NCI-H2171 (cell line): ENCODE measurements at regions not wholly inside any gene's neighbourhood (a gene's known extent, or its start where the extent isn't known, plus 50 kb on each side); places are given as distances from the start of the nearest gene placed in this dataset.
"Not testable (repeated sequence)": the region's sequence is repeated elsewhere in the genome, so short reads cannot be mapped to it uniquely, and the experiment has no call there.

ENCODE experiments used
- DNase-seq: peaks from one replicate; lab custom pipeline; 2025; lab: John Stamatoyannopoulos, UW

DNA sequence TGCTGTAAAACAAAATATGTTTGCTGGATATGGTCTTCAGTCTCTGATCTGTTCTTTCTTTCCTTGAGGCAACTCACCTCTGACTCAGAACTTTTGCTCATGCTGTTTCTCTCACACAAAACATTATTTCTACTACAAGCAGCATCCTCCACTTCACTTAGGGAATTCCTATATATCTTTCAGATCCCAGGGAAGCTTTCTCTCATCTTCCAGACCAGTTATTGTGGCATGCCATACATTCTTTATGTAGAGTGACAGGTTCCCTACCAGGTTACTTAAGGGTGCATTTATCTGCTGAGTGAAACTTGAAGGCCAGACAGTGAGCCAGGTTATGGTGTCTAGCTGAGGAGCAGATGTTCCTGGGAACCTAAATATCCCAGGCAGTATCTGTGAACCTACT lies 1226.0 kb downstream of the CDH8 start:
- no peak for DNase-seq

DNA sequence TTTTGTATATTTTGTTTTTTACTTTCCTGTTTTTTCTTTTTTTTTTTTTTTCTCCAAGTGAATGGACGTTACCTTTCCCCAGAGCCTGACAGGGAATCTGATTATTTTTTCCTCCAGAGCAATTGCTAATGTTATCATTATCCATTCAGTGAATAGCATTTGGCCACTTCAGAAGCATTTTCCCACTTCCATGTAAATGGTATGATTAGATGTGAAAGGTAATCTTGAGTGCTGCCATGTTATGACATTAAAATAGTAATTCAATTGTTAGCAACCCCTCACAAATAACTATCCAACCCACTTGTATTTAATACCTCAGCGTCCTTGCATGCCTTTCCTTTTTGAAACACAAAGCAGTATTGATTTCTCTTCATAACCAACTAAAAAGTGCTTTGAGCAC lies 1243.8 kb downstream of the CDH8 start:
- no peak for DNase-seq

DNA sequence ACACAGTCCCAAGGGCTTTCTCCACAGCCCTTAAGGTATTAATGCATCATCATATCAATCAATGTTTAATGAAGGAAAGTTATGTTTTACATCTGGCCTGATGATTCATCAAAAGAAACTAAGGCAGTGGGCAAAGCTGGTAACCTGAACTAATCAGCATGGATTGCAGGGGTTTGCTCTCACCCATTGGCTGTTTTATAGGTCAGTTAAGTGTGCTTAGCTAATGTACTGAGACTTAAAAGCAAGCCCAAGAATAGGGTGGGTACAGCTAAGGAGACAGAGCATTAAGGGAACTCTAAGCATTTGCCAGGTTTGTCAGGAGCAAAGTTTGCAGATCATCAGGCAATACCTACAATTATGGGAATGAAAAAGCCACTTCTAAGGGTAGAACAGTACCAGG lies 1247.6 kb downstream of the CDH8 start:
- no peak for DNase-seq

DNA sequence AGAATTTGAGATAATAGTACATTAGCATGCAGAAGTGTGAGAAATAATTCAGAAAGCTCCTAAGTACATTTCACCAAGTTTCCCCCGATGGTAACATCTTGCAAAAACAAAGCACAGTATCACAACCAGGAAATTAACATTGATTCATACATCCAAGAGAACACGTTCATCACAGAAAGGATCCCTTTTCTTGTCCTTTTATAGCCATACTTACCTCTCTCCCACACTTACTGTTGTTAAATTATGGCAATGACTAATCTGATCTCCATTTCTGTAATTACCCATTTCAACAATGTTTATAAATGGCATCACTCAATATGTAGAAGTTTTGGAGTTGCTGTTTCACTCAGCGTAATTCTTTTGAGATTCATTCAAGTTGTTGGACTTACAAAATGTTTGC lies 1260.0 kb downstream of the CDH8 start:
- DNase-seq: no peak

DNA sequence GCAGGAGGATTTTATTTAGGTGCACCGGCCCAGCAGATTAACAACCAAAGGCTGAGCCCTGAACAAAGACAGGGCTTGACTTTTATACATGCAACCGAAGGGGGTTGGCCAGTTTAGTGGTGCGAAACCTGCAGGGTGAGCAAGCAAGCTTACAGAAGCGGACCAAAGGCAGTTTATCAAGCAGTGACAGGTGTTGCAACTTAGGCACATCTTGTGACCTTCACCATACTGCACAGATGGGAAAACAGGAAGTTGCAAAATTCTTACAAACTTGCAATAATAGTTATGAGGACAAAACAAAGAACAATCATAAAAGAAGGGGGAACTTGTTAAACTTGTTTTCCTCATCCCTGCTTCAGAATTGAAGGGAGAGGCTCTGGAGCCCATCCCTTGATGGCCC lies 1265.1 kb downstream of the CDH8 start:
- DNase-seq: no peak

DNA sequence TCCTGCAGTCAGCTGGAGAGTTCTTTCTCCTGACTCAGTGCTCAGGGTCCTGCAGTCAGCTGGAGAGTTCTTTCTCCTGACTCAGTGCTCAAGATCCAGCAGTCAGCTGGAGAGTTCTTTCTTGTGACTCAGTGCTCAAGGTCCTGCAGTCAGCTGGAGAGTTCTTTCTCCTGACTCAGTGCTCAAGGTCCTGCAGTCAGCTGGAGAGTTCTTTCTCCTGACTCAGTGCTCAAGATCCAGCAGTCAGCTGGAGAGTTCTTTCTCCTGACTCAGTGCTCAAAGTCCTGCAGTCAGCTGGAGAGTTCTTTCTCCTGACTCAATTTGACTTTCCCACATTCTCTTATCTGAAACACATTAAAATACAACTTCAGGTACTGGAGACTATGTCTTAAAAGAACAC lies 1265.9 kb downstream of the CDH8 start:
- not testable (repeated sequence) for DNase-seq

DNA sequence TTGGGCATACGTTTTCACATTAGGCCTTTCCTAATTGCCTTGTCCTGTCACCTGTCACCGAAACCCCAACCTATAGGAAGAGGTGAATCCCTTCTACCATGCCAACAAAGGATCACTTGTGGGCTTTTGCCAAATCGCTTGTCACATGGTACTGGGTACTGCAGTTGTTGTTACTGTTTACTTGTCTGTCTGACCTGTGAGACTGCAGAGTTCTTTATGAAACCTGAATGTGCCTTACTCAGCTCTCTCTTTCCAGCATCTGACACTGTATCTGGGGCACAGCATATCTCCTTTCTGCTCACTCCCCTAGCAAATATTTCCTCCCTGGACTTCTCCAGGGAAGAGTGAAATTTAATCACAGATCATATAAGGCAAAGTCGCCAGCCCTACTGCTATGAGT lies 1272.4 kb downstream of the CDH8 start:
- no peak for DNase-seq

DNA sequence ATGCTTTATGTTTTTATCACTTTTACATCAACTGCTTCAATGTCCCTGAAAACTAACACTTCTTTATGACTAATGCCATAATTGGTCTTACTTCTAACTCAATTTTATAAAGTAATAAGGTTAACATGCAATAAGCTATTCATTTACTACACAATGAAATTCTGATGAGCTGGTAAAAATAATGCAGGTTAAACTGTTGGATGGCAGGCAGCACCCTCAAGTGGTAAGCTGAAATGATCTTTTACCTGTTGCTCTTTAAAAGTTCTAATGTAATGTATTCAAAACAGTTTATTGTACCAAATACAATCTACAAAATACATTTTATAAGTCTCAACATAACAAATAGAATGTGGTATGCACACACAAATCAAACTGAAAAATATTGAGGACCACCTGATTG lies 1280.3 kb downstream of the CDH8 start:
- DNase-seq: no peak

DNA sequence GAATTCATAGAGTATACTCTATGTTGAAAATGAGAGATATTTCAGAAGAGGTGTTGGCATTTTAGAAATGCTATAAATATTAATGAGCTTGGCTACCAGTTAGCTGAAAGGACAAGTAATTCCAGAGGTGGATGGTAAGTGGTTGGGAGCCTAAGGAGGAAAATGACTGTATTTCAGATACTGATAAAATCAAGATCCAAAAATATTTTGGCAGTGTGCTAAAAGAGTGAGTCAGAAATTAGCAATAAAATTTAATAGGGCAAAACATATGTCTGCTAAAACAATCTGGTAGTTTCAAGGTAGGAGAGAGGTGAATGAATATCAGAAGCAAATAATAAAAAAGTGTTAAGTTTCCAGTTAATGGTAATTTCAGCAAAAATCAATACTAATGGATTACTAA lies 1287.9 kb downstream of the CDH8 start:
- DNase-seq: no peak

DNA sequence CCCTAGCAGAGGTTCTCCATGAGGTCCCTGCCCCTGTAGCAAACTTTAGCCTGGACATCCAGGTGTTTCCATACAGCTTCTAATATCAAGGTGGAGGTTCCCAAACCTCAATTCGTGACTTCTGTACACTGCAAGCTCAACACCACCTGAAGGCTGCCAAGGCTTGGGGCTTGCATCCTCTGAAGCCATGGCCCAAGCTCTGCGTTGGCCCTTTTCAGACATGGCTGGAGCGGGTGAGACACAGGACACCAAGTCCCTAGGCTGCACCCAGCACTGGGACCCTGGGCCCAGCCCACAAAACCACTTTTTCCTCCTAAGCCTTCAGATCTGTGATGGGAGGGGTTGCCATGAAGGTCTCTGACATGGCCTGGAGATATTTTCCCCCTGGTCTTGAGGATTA lies 1292.0 kb downstream of the CDH8 start:
- no peak for DNase-seq

DNA sequence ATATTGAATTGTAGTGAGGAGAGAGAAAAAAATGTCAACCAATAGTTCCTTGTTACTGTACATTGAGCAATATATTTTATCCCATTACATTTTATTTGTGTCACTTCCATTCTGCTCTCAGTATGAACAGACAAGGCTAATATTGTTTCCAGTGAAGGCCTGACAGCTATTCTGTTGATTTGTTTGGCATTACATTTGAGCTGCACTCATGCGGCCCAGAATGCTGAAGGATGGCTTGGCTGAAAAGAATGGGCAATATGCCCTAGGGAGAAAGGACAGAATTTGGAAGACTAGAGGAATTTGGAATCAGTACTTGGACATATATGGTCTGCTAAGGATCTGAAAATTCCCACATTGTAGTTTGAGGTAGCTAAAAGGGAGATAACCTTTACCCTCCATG lies 1294.4 kb downstream of the CDH8 start:
- DNase-seq: no peak

DNA sequence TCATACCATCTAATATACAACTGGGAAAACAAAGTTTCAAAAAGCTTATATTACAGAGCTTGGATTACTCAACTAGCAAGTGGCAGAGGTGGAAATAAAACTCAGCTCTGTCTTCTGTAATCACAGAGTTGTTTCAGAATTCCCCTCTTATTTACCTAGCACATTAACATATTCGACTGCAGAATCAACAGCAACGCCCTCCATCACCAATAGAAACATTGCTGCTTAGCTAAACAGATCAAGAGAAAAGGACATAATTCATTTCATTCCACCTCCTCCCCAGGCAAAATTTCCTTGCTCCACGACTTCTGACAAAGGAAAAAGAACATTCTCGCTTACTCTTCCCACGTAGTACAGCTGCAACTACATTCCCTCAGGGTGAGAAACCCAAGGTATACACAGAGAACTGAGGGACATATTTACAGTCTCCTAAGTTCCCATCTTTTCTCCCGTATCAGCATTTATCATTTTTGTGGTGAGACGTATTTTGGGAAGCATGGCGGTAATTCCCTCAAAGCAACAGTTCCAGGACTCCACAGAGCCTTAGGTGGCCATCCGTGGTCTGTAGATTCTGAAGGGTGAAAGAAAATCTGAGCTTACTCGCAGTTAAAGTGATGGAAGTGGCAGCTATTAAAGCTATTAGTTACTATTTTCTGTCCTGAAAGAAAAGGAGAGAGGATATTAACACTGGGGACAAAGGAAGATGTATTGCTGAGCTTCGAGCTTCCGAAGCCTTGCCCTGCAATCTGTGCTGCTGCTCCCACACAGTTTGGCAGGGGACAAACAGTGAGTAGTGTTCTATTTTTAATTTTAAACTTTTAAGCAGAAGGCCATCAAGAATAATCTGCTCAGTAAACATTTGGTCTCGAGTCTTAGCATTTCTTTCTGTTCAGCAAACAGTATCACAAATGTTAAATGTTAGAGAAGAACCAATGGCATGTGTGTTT lies 1296.2 kb downstream of the CDH8 start:
- DNase-seq: no peak

DNA sequence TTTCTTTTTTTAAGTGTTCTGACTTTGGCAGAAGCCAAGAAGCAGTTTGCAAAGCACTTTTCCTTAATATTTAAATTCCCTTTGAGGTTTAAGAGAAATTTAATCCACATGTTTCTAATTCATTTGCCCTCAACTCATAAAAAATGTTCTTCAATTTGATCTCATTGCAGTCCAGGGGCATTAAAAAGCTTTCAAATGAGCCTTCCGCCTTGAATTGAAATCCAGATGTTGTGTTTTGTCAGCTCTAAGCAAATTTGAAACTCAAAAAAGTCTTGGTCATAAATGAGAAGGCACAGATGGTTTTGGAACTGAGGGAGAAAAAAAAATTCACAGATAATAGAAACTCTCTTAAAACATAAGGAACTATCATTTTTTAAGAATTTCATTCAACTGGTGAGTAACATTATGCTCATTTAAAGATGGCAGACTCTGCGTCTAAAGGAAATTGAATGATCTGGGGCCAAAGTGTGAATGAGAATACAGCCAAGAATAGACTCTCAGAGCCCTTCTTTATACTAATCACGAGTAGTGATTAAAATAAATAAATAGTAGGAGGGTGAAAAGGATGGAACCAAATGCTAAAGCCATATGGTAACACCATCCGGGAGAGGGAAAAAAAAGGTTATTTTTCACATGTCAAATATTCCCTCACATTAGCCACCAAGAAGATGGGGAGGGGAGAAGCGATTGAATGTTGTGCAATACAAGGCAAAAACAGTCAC lies 1304.7 kb downstream of the CDH8 start:
- no peak for DNase-seq

DNA sequence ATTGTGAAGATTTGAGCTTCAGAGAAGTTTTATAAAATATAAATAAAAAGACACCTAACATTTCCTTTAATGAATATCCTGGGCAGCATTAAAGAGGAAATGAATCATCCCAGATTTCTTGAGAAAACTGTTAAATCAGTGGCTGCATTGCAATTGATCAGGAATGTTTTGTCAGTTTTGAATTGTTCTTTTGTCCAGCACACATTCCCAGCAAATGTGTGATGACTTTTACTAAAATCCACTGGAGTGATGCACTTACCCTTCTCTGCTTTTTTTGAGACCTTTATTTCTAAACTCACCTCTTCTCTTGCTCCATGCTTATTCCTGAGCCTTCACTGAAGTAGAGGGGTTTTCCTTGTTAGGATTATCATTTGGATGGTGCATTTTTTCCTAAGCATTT lies 1307.2 kb downstream of the CDH8 start:
- DNase-seq: no peak

DNA sequence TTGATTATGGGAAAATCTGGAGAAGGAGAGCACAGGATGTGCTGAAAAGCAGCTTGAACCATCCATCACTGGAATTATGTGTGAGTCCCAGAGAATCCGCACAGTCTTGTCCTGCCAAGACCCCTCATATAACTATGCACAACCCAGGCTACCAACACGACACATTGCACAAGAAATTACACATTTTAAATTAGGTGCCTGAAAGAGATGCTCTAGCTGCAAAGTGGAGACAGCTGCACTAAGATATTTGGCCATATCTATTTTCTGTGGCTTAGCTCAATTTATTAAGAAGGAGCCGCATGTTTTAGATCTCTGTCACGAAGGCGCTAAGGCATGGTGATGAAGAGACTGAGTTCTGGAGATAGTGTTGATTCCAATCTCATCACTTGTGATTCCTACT lies 1308.4 kb downstream of the CDH8 start:
- no peak for DNase-seq

DNA sequence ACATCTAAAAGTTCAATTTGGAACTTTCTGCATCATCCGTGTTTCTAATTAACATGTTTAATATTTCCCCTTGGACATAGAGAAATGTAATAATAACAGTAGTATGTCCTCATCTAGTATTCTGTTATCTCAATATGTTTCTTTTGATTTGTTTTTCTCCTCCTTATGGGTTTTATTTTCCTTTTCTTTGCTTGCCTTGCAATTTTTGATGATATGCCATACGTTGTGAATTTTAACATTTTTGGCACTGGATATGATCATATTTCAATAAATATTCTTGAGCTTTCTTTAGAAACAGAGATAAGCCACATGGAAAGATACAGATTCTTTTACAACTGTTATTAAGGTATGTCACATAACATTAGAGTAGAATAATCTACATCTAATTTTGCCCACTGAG lies 1316.2 kb downstream of the CDH8 start:
- DNase-seq: no peak

DNA sequence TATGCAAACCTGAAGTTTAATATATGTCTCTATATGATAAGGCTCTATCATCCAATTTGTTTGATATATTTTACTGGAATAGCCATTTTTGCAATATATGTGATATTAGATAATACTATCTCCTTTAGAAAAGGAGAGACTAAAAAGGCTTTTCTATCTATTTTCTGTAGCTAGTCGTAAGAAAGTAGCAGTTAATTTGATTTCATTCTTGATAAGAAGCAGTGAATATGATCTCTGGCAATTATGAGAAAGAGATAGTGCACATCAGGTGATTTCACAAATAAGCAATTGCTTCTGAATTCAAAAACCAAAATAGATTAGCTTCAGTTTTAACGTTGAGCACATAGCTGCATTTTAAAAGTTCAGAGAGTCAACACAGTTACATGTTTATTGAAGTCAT lies 1318.4 kb downstream of the CDH8 start:
- DNase-seq: no peak

DNA sequence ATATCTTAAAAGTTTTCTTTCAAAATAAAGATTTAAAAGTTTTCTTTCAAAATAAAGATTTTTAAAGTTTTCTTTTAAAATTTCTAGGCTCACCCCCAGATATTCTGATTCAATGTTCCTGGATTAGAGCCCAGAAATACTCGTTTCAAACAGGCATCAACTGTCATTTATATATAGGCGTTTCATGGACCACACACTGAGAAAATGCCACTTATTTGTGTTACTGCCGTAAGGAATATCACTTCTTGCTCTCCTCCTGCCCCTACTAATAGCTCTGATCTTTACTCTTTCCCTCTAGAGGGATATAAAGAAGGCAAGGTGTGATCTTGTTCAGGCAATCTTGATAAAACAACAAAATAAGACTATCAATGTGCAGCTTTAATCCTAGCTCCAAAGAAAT lies 1324.1 kb downstream of the CDH8 start:
- no peak for DNase-seq

DNA sequence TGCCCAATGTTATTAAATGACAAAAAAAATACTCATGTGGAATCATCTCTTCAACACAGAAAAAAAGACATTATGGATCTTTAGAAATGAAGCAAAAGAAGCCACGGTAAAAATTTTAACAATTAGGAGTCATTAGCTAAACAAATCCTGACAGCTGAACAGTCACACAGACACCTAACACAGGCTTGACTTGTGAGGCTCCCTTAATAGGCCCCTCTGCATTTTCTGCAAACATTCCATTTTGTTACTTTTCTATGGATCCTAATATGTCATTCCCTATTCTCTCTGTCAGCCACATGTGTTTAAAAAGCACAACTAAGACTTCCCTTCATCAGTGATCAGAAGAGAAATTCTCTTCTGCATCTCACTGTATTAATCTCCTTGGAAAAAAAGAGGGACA lies 1331.5 kb downstream of the CDH8 start:
- DNase-seq: no peak

DNA sequence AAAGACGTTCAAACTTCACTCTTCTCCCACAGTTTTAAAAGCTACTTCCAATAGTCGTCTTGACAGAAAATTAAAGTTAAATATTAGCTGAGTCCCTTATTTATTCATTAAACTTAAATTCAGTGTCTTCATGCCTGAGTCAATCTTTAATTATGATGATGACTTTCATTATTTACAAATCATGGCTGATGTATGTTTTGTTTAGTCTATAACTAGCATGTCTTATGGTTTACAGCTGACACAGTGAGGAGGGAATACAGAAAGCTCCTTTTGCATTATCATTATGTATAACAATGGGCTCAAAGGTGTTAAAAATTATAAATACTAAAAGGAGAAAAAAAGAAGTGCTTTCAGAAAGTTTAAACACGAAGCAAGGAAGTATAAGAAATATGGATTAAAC lies 1333.1 kb downstream of the CDH8 start:
- no peak for DNase-seq

DNA sequence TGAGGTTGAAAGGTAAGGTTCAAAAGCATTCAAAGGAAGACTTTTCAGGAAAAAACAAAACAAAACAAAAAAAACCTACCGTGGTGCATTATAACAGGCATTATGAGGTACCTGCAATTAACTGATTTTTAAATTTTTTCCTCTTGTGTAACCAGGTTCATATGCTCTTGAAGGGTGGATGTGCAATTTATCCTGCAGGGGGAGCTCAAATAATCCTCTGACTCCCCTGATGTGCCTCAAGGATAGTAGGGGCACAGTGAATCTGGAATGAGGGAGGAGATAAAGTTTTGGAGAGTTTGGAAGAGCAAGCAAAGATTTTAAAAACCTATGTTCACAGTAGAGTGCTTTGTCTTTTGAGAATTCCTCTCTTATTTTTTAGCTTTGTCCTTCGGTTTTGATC lies 1349.4 kb downstream of the CDH8 start:
- DNase-seq: no peak

DNA sequence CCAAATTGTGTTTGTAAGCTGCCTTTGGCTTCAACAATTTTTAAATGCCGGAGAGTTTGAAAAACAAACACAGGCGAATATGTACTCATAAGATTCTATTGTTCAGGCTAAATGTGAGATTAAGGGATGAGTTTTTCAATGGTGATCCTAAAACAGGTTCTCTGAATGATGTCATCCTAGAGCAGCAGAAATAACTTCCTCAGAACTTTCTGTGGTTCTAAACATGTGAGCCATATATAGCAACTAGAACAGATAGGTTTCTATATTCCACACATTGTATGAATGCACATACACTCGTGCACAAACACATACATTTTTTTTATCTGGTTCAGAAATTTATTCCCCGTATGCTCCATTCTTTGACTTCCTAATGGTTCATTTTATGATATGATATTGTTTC lies 1352.2 kb downstream of the CDH8 start:
- no peak for DNase-seq

DNA sequence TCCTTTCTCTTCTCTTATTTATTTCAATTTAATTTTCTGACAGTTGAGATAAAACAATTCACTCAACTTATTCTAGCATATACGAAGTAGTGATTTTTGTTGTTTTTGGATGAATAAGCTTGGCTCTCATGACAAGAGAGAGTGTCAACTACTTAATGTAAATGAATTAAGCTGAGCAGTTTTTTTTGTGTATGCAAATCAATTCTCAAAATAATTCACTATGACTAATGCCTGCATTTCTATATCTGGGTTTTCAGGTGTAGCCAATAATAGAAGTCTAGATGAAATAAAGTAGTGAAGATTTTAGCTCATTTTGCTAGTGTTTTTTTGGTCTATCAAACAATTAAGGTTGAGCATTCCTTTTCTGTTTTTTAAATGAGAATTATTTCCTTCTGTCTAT lies 1354.0 kb downstream of the CDH8 start:
- no peak for DNase-seq

DNA sequence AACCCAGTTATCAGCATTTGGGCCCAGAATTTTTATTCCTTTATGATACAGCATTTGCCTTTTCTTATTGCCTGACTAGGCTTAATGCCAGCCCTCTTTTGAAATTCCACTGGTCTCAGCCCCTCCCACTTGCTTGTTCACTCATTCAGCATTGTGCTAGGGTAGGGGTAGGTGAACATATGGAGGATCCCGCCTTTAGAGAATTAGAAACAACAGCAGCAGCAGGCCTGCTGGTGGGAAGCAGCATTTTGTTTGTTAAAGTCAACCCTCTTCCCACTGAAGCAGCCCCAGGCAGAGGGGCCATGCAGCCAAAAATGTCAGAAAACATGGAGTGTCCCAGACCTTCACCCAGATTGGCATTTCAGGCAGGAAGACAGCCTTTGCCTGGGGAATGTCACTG lies 1355.2 kb downstream of the CDH8 start:
- DNase-seq: no peak
